ENCODE measurements at regions not wholly inside any gene's neighbourhood (a gene's known extent, or its start where the extent isn't known, plus 50 kb on each side); places are given as distances from the start of the nearest gene placed in this dataset.
A peak's percentile ranks its signal among the peaks of the same experiment; 100 is the strongest.

GRCh38 chr5:74051076-74051475 is 425.1 kb downstream of the ARHGEF28 start:
- Histone ChIP-seq H3K36me3 (ENCODE audit: control insufficient read depth, insufficient read depth, low read length) (no peaks in the 10 kb centered on the region), H3K9me3 (ENCODE audit: control insufficient read depth, low read length) (no peaks in the 10 kb centered on the region), H3K4me1 (ENCODE audit: control insufficient read depth, insufficient read depth, low read length, poor library complexity, severe bottlenecking) (peaks cover 9% of the 10 kb centered on the region), H3K4me3 (ENCODE audit: extremely low read depth, insufficient read depth, low read length, poor library complexity, severe bottlenecking) (no peak overlapping the region), H3K27ac (ENCODE audit: low read depth, low read length, severe bottlenecking) (no peak overlapping the region)
- WGBS, 2 experiments (ENCODE audit: insufficient coverage in 2 of 2): 100% methylated on average over 1 of the region's 2 CpGs

- Histone ChIP-seq H3K9me3 (ENCODE audit: control insufficient read depth, low read length) (no peaks in the 10 kb centered on the region), H3K27ac (ENCODE audit: low read depth, low read length, severe bottlenecking) (no peak overlapping the region), H3K36me3 (ENCODE audit: control insufficient read depth, insufficient read depth, low read length) (no peaks in the 10 kb centered on the region), H3K4me3 (ENCODE audit: extremely low read depth, insufficient read depth, low read length, poor library complexity, severe bottlenecking) (no peak overlapping the region), H3K4me1 (ENCODE audit: control insufficient read depth, insufficient read depth, low read length, poor library complexity, severe bottlenecking) (peaks cover 19% of the 10 kb centered on the region)
- 90% methylated on average over 2 of the region's 5 CpGs; no CpG with 5 or more reads in 1 of the 2 experiments for WGBS, 2 experiments (ENCODE audit: insufficient coverage in 2 of 2)
Measured at GRCh38 chr5:74044936-74045335, 418.9 kb downstream of the ARHGEF28 start.

- no peak overlapping the region for H3K4me3 ChIP-seq (ENCODE audit: extremely low read depth, insufficient read depth, low read length, poor library complexity, severe bottlenecking)
- no peaks in the 10 kb centered on the region for H3K36me3 ChIP-seq (ENCODE audit: control insufficient read depth, insufficient read depth, low read length)
- 80 to 91% methylated on average over 4 of the region's 4 CpGs for WGBS, 2 experiments (ENCODE audit: insufficient coverage in 2 of 2)
- H3K27ac ChIP-seq (ENCODE audit: low read depth, low read length, severe bottlenecking): peak overlapping the region; percentile 77
- peaks cover 22% of the 10 kb centered on the region for H3K4me1 ChIP-seq (ENCODE audit: control insufficient read depth, insufficient read depth, low read length, poor library complexity, severe bottlenecking)
- peaks cover 3% of the 10 kb centered on the region for H3K9me3 ChIP-seq (ENCODE audit: control insufficient read depth, low read length)
Measured at GRCh38 chr5:74042959-74043358, 417.0 kb downstream of the ARHGEF28 start.

- H3K4me3 ChIP-seq (ENCODE audit: extremely low read depth, insufficient read depth, low read length, poor library complexity, severe bottlenecking): no peak overlapping the region
- 85 to 93% methylated on average over 4 to 7 of the region's 7 CpGs for WGBS, 2 experiments (ENCODE audit: insufficient coverage in 2 of 2)
Measured at GRCh38 chr5:74042559-74042958, 416.6 kb downstream of the ARHGEF28 start.

GRCh38 chr5:74041913-74042312 is 415.9 kb downstream of the ARHGEF28 start:
- H3K27ac ChIP-seq (ENCODE audit: low read depth, low read length, severe bottlenecking): no peak overlapping the region
- no peaks in the 10 kb centered on the region for H3K36me3 ChIP-seq (ENCODE audit: control insufficient read depth, insufficient read depth, low read length)
- H3K9me3 ChIP-seq (ENCODE audit: control insufficient read depth, low read length): peaks cover 3% of the 10 kb centered on the region
- no peak overlapping the region for H3K4me3 ChIP-seq (ENCODE audit: extremely low read depth, insufficient read depth, low read length, poor library complexity, severe bottlenecking)
- peaks cover 22% of the 10 kb centered on the region for H3K4me1 ChIP-seq (ENCODE audit: control insufficient read depth, insufficient read depth, low read length, poor library complexity, severe bottlenecking)

More at GRCh38 chr5:74042559-74042958, 416.6 kb downstream of the ARHGEF28 start:
- H3K36me3 ChIP-seq (ENCODE audit: control insufficient read depth, insufficient read depth, low read length): no peaks in the 10 kb centered on the region
- peaks cover 3% of the 10 kb centered on the region for H3K9me3 ChIP-seq (ENCODE audit: control insufficient read depth, low read length)
- H3K4me1 ChIP-seq (ENCODE audit: control insufficient read depth, insufficient read depth, low read length, poor library complexity, severe bottlenecking): peaks cover 22% of the 10 kb centered on the region
- peak overlapping the region; percentile 77 for H3K27ac ChIP-seq (ENCODE audit: low read depth, low read length, severe bottlenecking)

GRCh38 chr5:74040811-74041491 is 415.0 kb downstream of the ARHGEF28 start:
- Histone ChIP-seq H3K36me3 (ENCODE audit: control insufficient read depth, insufficient read depth, low read length) (no peaks in the 10 kb centered on the region), H3K4me3 (ENCODE audit: extremely low read depth, insufficient read depth, low read length, poor library complexity, severe bottlenecking) (no peak overlapping the region), H3K4me1 (ENCODE audit: control insufficient read depth, insufficient read depth, low read length, poor library complexity, severe bottlenecking) (peaks cover 22% of the 10 kb centered on the region), H3K9me3 (ENCODE audit: control insufficient read depth, low read length) (peaks cover 3% of the 10 kb centered on the region), H3K27ac (ENCODE audit: low read depth, low read length, severe bottlenecking) (no peak overlapping the region)
- 95 to 100% methylated on average over 3 of the region's 5 CpGs for WGBS, 2 experiments (ENCODE audit: insufficient coverage in 2 of 2)

GRCh38 chr5:74040065-74040551 is 414.1 kb downstream of the ARHGEF28 start:
- 75% methylated on average over 1 of the region's 2 CpGs for WGBS, 2 experiments (ENCODE audit: insufficient coverage in 2 of 2)
- H3K27ac ChIP-seq (ENCODE audit: low read depth, low read length, severe bottlenecking): no peak overlapping the region
- H3K9me3 ChIP-seq (ENCODE audit: control insufficient read depth, low read length): peaks cover 3% of the 10 kb centered on the region
- no peak overlapping the region for H3K4me3 ChIP-seq (ENCODE audit: extremely low read depth, insufficient read depth, low read length, poor library complexity, severe bottlenecking)
- H3K4me1 ChIP-seq (ENCODE audit: control insufficient read depth, insufficient read depth, low read length, poor library complexity, severe bottlenecking): peaks cover 22% of the 10 kb centered on the region
- no peaks in the 10 kb centered on the region for H3K36me3 ChIP-seq (ENCODE audit: control insufficient read depth, insufficient read depth, low read length)

GRCh38 chr5:74037321-74037720 is 411.3 kb downstream of the ARHGEF28 start:
- WGBS, 2 experiments (ENCODE audit: insufficient coverage in 2 of 2): 88 to 100% methylated on average over 1 of the region's 2 CpGs
- Histone ChIP-seq H3K4me1 (ENCODE audit: control insufficient read depth, insufficient read depth, low read length, poor library complexity, severe bottlenecking) (peaks cover 19% of the 10 kb centered on the region), H3K4me3 (ENCODE audit: extremely low read depth, insufficient read depth, low read length, poor library complexity, severe bottlenecking) (no peak overlapping the region), H3K27ac (ENCODE audit: low read depth, low read length, severe bottlenecking) (no peak overlapping the region), H3K9me3 (ENCODE audit: control insufficient read depth, low read length) (peaks cover 3% of the 10 kb centered on the region), H3K36me3 (ENCODE audit: control insufficient read depth, insufficient read depth, low read length) (no peaks in the 10 kb centered on the region)

- Histone ChIP-seq H3K9me3 (ENCODE audit: control insufficient read depth, low read length) (peaks cover 3% of the 10 kb centered on the region), H3K4me1 (ENCODE audit: control insufficient read depth, insufficient read depth, low read length, poor library complexity, severe bottlenecking) (peaks cover 22% of the 10 kb centered on the region), H3K36me3 (ENCODE audit: control insufficient read depth, insufficient read depth, low read length) (no peaks in the 10 kb centered on the region), H3K4me3 (ENCODE audit: extremely low read depth, insufficient read depth, low read length, poor library complexity, severe bottlenecking) (no peak overlapping the region), H3K27ac (ENCODE audit: low read depth, low read length, severe bottlenecking) (no peak overlapping the region)
- WGBS, 2 experiments (ENCODE audit: insufficient coverage in 2 of 2): 60 to 63% methylated on average over 6 of the region's 6 CpGs
Measured at GRCh38 chr5:74035521-74035937, 409.5 kb downstream of the ARHGEF28 start.

- no peak overlapping the region for H3K4me3 ChIP-seq (ENCODE audit: extremely low read depth, insufficient read depth, low read length, poor library complexity, severe bottlenecking)
- 62 to 83% methylated on average over 5 to 7 of the region's 11 CpGs for WGBS, 2 experiments (ENCODE audit: insufficient coverage in 2 of 2)
- no peaks in the 10 kb centered on the region for H3K36me3 ChIP-seq (ENCODE audit: control insufficient read depth, insufficient read depth, low read length)
- peaks cover 15% of the 10 kb centered on the region for H3K4me1 ChIP-seq (ENCODE audit: control insufficient read depth, insufficient read depth, low read length, poor library complexity, severe bottlenecking)
- H3K27ac ChIP-seq (ENCODE audit: low read depth, low read length, severe bottlenecking): no peak overlapping the region
- peaks cover 3% of the 10 kb centered on the region for H3K9me3 ChIP-seq (ENCODE audit: control insufficient read depth, low read length)
Measured at GRCh38 chr5:74034733-74035132, 408.7 kb downstream of the ARHGEF28 start.

GRCh38 chr5:74032617-74033016 is 406.6 kb downstream of the ARHGEF28 start:
- no peaks in the 10 kb centered on the region for H3K9me3 ChIP-seq (ENCODE audit: control insufficient read depth, low read length)

More at GRCh38 chr5:74032617-74033016, 406.6 kb downstream of the ARHGEF28 start:
- 100% methylated on average over 1 of the region's 1 CpG; no CpG with 5 or more reads in 1 of the 2 experiments for WGBS, 2 experiments (ENCODE audit: insufficient coverage in 2 of 2)
- Histone ChIP-seq H3K36me3 (ENCODE audit: control insufficient read depth, insufficient read depth, low read length) (no peaks in the 10 kb centered on the region), H3K27ac (ENCODE audit: low read depth, low read length, severe bottlenecking) (no peak overlapping the region), H3K4me3 (ENCODE audit: extremely low read depth, insufficient read depth, low read length, poor library complexity, severe bottlenecking) (no peak overlapping the region), H3K4me1 (ENCODE audit: control insufficient read depth, insufficient read depth, low read length, poor library complexity, severe bottlenecking) (peaks cover 18% of the 10 kb centered on the region)

Measured in mesodermal cell (in vitro differentiated cells).